ENCODE measurements at regions not wholly inside any gene's neighbourhood (a gene's known extent, or its start where the extent isn't known, plus 50 kb on each side); places are given as distances from the start of the nearest gene placed in this dataset.

DNA sequence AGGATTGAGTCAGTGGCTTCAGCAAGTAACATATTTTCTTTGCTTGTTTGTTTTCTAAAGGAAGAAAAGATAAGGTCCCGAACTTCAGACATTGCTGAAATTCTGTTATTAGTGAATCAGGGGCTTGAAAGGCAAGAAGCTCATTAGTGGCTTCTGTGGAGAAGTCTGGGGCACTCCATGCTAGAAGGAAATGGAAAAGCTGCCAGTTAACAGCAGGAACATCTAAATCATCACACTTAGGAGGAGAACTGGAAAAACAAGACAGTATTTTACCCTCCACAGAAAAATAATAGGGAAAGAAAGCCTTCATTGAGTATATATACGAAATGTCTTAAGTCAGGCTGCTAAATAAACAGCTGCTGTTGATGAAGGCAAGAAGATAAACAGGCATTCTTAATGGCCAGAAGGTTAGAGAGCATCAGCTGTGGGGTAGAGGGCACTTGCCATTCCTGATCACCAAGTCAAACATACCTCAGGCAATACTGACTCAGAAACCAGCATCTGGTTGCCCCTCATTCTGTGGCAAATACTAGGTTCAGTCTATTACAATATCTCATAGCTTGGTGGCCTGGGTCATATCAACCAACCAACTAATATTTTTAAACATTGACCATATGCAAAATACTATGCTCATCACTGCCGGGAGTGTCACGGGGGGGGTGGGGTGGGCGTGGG, 143.2 kb upstream of the TENT5A start (continued):
- TF ChIP-seq TP53 (CRISPR knock-in tag; IDR thresholded peaks at IDR 0.05) (no peak), RELA (CRISPR knock-in tag; IDR thresholded peaks at IDR 0.05; ENCODE audit: borderline replicate concordance) (no peak), NR2C2 (CRISPR knock-in tag; IDR thresholded peaks at IDR 0.05) (no peak), ETV6 (CRISPR knock-in tag; IDR thresholded peaks at IDR 0.05) (no peak)
- TF ChIP-seq, protein P1, sequence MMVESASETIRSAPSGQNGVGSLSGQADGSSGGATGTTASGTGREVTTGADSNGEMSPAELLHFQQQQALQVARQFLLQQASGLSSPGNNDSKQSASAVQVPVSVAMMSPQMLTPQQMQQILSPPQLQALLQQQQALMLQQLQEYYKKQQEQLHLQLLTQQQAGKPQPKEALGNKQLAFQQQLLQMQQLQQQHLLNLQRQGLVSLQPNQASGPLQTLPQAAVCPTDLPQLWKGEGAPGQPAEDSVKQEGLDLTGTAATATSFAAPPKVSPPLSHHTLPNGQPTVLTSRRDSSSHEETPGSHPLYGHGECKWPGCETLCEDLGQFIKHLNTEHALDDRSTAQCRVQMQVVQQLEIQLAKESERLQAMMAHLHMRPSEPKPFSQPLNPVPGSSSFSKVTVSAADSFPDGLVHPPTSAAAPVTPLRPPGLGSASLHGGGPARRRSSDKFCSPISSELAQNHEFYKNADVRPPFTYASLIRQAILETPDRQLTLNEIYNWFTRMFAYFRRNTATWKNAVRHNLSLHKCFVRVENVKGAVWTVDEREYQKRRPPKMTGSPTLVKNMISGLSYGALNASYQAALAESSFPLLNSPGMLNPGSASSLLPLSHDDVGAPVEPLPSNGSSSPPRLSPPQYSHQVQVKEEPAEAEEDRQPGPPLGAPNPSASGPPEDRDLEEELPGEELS (CRISPR knock-in tag; IDR thresholded peaks at IDR 0.05): no peak

GRCh38 chr6:81894788-81895271, 142.3 kb upstream of the TENT5A start:
- POLR2A ChIA-PET: no interaction called here

GRCh38 chr6:81894306-81894705, 141.8 kb upstream of the TENT5A start:
- CTCF ChIA-PET: no interaction called here
- no peaks in the 10 kb centered on the region for H3K27me3 Mint-ChIP-seq (ENCODE audit: low read depth)
- H3K9me3 Mint-ChIP-seq: no peaks in the 10 kb centered on the region
- H3K36me3 Mint-ChIP-seq: no peaks in the 10 kb centered on the region
- POLR2A ChIA-PET: no interaction called here
- ATAC-seq (no peak), DNase-seq (ENCODE audit: low spot score) (no peak)
- no peak overlapping the region for H3K4me3 Mint-ChIP-seq
- H3K27ac Mint-ChIP-seq: no peak overlapping the region
- peaks cover 4% of the 10 kb centered on the region for H3K4me1 Mint-ChIP-seq
- TF ChIP-seq RELA (CRISPR knock-in tag; IDR thresholded peaks at IDR 0.05; ENCODE audit: borderline replicate concordance) (no peak), CDX4 (CRISPR knock-in tag; IDR thresholded peaks at IDR 0.05; ENCODE audit: borderline replicate concordance) (no peak), MLX (CRISPR knock-in tag; IDR thresholded peaks at IDR 0.05) (no peak), STAT6 (CRISPR knock-in tag; conservative IDR thresholded peaks at IDR 0.05; ENCODE audit: low read depth) (no peak)
- TF ChIP-seq, protein P2, sequence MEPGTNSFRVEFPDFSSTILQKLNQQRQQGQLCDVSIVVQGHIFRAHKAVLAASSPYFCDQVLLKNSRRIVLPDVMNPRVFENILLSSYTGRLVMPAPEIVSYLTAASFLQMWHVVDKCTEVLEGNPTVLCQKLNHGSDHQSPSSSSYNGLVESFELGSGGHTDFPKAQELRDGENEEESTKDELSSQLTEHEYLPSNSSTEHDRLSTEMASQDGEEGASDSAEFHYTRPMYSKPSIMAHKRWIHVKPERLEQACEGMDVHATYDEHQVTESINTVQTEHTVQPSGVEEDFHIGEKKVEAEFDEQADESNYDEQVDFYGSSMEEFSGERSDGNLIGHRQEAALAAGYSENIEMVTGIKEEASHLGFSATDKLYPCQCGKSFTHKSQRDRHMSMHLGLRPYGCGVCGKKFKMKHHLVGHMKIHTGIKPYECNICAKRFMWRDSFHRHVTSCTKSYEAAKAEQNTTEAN (CRISPR knock-in tag; IDR thresholded peaks at IDR 0.05): no peak

More at GRCh38 chr6:81894788-81895271, 142.3 kb upstream of the TENT5A start:
- no peak overlapping the region for H3K27ac Mint-ChIP-seq
- H3K4me3 Mint-ChIP-seq: no peak overlapping the region
- CTCF ChIA-PET: no interaction called here
- no peak for DNase-seq (ENCODE audit: low spot score)
- H3K27me3 Mint-ChIP-seq (ENCODE audit: low read depth): no peaks in the 10 kb centered on the region
- peaks cover 8% of the 10 kb centered on the region for H3K4me1 Mint-ChIP-seq
- no peaks in the 10 kb centered on the region for H3K9me3 Mint-ChIP-seq
- H3K36me3 Mint-ChIP-seq: no peaks in the 10 kb centered on the region
- TF ChIP-seq ZNF219 (CRISPR knock-in tag; IDR thresholded peaks at IDR 0.05; ENCODE audit: borderline replicate concordance) (no peak), ZNF317 (CRISPR knock-in tag; IDR thresholded peaks at IDR 0.05; ENCODE audit: borderline replicate concordance, low read depth) (no peak), CREB1 (CRISPR knock-in tag; IDR thresholded peaks at IDR 0.05) (no peak), FOXK1 (CRISPR knock-in tag; IDR thresholded peaks at IDR 0.05) (no peak)
- TF ChIP-seq, protein P3, sequence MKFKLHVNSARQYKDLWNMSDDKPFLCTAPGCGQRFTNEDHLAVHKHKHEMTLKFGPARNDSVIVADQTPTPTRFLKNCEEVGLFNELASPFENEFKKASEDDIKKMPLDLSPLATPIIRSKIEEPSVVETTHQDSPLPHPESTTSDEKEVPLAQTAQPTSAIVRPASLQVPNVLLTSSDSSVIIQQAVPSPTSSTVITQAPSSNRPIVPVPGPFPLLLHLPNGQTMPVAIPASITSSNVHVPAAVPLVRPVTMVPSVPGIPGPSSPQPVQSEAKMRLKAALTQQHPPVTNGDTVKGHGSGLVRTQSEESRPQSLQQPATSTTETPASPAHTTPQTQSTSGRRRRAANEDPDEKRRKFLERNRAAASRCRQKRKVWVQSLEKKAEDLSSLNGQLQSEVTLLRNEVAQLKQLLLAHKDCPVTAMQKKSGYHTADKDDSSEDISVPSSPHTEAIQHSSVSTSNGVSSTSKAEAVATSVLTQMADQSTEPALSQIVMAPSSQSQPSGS (CRISPR knock-in tag; IDR thresholded peaks at IDR 0.05; ENCODE audit: borderline replicate concordance, low read depth): no peak
- TF ChIP-seq, protein P4, sequence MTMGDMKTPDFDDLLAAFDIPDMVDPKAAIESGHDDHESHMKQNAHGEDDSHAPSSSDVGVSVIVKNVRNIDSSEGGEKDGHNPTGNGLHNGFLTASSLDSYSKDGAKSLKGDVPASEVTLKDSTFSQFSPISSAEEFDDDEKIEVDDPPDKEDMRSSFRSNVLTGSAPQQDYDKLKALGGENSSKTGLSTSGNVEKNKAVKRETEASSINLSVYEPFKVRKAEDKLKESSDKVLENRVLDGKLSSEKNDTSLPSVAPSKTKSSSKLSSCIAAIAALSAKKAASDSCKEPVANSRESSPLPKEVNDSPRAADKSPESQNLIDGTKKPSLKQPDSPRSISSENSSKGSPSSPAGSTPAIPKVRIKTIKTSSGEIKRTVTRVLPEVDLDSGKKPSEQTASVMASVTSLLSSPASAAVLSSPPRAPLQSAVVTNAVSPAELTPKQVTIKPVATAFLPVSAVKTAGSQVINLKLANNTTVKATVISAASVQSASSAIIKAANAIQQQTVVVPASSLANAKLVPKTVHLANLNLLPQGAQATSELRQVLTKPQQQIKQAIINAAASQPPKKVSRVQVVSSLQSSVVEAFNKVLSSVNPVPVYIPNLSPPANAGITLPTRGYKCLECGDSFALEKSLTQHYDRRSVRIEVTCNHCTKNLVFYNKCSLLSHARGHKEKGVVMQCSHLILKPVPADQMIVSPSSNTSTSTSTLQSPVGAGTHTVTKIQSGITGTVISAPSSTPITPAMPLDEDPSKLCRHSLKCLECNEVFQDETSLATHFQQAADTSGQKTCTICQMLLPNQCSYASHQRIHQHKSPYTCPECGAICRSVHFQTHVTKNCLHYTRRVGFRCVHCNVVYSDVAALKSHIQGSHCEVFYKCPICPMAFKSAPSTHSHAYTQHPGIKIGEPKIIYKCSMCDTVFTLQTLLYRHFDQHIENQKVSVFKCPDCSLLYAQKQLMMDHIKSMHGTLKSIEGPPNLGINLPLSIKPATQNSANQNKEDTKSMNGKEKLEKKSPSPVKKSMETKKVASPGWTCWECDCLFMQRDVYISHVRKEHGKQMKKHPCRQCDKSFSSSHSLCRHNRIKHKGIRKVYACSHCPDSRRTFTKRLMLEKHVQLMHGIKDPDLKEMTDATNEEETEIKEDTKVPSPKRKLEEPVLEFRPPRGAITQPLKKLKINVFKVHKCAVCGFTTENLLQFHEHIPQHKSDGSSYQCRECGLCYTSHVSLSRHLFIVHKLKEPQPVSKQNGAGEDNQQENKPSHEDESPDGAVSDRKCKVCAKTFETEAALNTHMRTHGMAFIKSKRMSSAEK (CRISPR knock-in tag; IDR thresholded peaks at IDR 0.05; ENCODE audit: borderline replicate concordance): no peak
- ATAC-seq: no peak

All from WTC11 (cell line).